SU-DHL-6 (cell line): ENCODE measurements at regions not wholly inside any gene's neighbourhood (a gene's known extent, or its start where the extent isn't known, plus 50 kb on each side); places are given as distances from the start of the nearest gene placed in this dataset.

Source experiments
- EZH2phosphoT487 ChIP-seq: fragments of 200-600 bp; sonication (generic), shearing (Covaris generic); conservative IDR thresholded peaks from 2 replicates; pipeline ENCODE4 v1.6.1; 2018; ENCODE audit warnings: mild to moderate bottlenecking, antibody characterized with exemption, low read length, moderate library complexity, mixed read lengths
- TF ChIP-seq, protein P1 (sequence below): fragments of 200-600 bp; sonication (generic); IDR thresholded peaks from one replicate; pipeline ENCODE4 v1.5.1; 2017; ENCODE audit warnings: antibody characterized with exemption, mild to moderate bottlenecking, low read length, moderate library complexity; ENCODE audit not compliant: insufficient read depth, poor library complexity, severe bottlenecking

DNA sequence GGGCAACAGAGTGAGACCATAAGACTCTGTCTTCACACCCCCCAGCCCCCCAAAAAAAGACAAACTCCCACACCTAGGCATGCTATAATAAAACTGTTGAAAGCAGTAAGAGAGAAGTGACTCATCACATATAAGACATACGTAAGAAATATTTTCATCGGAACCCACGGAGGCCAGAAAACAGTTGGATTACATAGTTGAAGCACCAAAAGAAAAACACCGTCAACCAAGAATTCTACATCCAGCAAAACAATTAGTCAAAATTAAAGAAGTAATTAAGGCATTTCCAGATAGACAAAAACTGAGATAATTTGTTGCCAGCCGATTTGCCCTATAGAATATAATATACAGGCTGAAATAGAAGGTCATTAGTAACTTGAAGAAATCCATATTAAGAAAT is 128.7 kb downstream of the VAPA start:
- TF ChIP-seq, protein P1, sequence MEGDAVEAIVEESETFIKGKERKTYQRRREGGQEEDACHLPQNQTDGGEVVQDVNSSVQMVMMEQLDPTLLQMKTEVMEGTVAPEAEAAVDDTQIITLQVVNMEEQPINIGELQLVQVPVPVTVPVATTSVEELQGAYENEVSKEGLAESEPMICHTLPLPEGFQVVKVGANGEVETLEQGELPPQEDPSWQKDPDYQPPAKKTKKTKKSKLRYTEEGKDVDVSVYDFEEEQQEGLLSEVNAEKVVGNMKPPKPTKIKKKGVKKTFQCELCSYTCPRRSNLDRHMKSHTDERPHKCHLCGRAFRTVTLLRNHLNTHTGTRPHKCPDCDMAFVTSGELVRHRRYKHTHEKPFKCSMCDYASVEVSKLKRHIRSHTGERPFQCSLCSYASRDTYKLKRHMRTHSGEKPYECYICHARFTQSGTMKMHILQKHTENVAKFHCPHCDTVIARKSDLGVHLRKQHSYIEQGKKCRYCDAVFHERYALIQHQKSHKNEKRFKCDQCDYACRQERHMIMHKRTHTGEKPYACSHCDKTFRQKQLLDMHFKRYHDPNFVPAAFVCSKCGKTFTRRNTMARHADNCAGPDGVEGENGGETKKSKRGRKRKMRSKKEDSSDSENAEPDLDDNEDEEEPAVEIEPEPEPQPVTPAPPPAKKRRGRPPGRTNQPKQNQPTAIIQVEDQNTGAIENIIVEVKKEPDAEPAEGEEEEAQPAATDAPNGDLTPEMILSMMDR = no peak
- TF ChIP-seq EZH2phosphoT487 = no peak
